Keratinocyte (primary cell): ENCODE measurements at regions not wholly inside any gene's neighbourhood (a gene's known extent, or its start where the extent isn't known, plus 50 kb on each side); places are given as distances from the start of the nearest gene placed in this dataset.
A peak's percentile ranks its signal among the peaks of the same experiment; 100 is the strongest.

ENCODE experiments used
- DNase-seq: peaks from one replicate; pipeline ENCODE4 v3.0.0-alpha.2; 2011; ENCODE audit warnings: low read depth, missing footprints, low spot score
- FAIRE-seq: peaks from 2 replicates; lab custom pipeline; 2011; peaks lifted over from hg19 to GRCh38; lab: Jason Lieb, UNC
- H2AFZ ChIP-seq: 2 replicates; pipeline ENCODE4 v1.6.0; 2012; ENCODE audit warnings: low read length, control low read depth, inconsistent platforms; ENCODE audit not compliant: control insufficient read depth
- H3K27ac ChIP-seq: 2 replicates; pipeline ENCODE4 v1.5.1; 2011; ENCODE audit warnings: low read length; ENCODE audit not compliant: control insufficient read depth, insufficient read depth
- H3K27me3 ChIP-seq: 3 replicates; pipeline ENCODE4 v1.6.0; 2011; ENCODE audit warnings: low read length; ENCODE audit not compliant: control insufficient read depth, insufficient read depth; ENCODE audit errors: extremely low read depth
- H3K36me3 ChIP-seq, 2 experiments: 2 replicates in 1 of 2; 3 replicates in 1 of 2; pipeline ENCODE4 v1.5.1; 2011; ENCODE audit warnings: low read length in 2 of 2, mild to moderate bottlenecking in 1 of 2; ENCODE audit not compliant: control insufficient read depth in 2 of 2, insufficient read depth in 2 of 2; ENCODE audit errors: extremely low read depth in 1 of 2
- H3K4me1 ChIP-seq: 3 replicates; pipeline ENCODE4 v1.5.1; 2011; ENCODE audit warnings: low read length; ENCODE audit not compliant: control insufficient read depth, insufficient read depth; ENCODE audit errors: extremely low read depth
- H3K4me2 ChIP-seq: 3 replicates; pipeline ENCODE4 v1.6.0; 2011; ENCODE audit warnings: low read depth, low read length; ENCODE audit not compliant: control insufficient read depth, insufficient read depth; ENCODE audit errors: extremely low read depth
- H3K4me3 ChIP-seq, 3 experiments: fragments of 200-600 bp in 1 of 3; sonication (generic) in 1 of 3; 2 replicates in 2 of 3; 3 replicates in 1 of 3; pipeline ENCODE4 v1.5.1; 2011 to 2016; ENCODE audit warnings: low read length in 3 of 3, mild to moderate bottlenecking in 3 of 3, control low read depth in 2 of 3, inconsistent platforms in 1 of 3, low read depth in 1 of 3, mixed read lengths in 1 of 3, mixed run types in 1 of 3, moderate library complexity in 1 of 3; ENCODE audit not compliant: control insufficient read depth in 2 of 3, insufficient read depth in 2 of 3; ENCODE audit errors: extremely low read depth in 1 of 3
- H3K79me2 ChIP-seq: 2 replicates; pipeline ENCODE4 v1.6.0; 2012; ENCODE audit warnings: low read length; ENCODE audit not compliant: control insufficient read depth, insufficient read depth
- H3K9ac ChIP-seq: 3 replicates; pipeline ENCODE4 v1.6.0; 2011; ENCODE audit warnings: low read length; ENCODE audit not compliant: control insufficient read depth, insufficient read depth; ENCODE audit errors: extremely low read depth
- H3K9me1 ChIP-seq: 3 replicates; pipeline ENCODE4 v1.6.0; 2011; ENCODE audit warnings: low read length; ENCODE audit not compliant: control insufficient read depth, insufficient read depth; ENCODE audit errors: extremely low read depth
- H3K9me3 ChIP-seq: 2 replicates; pipeline ENCODE4 v1.5.1; 2012; ENCODE audit warnings: low read depth, low read length; ENCODE audit not compliant: control insufficient read depth
- H4K20me1 ChIP-seq: 3 replicates; pipeline ENCODE4 v1.6.0; 2011; ENCODE audit warnings: low read length; ENCODE audit not compliant: control insufficient read depth, insufficient read depth; ENCODE audit errors: extremely low read depth
- CTCF ChIP-seq, 3 experiments: IDR thresholded peaks in 1 of 3; conservative IDR thresholded peaks in 1 of 3; optimal IDR thresholded peaks in 1 of 3; 2 replicates in 2 of 3; 3 replicates in 1 of 3; pipeline versions ENCODE3 to v1.5.1; 2011; ENCODE audit warnings: low read length in 3 of 3, mild to moderate bottlenecking in 3 of 3, moderate library complexity in 2 of 3, control low read depth in 1 of 3, inconsistent platforms in 1 of 3; ENCODE audit not compliant: insufficient read depth in 2 of 3; ENCODE audit errors: extremely low read depth in 1 of 3
- EZH2 ChIP-seq: IDR thresholded peaks from one replicate; pipeline ENCODE4 v1.6.1; 2012; ENCODE audit warnings: inconsistent platforms, mild to moderate bottlenecking, low read length, moderate library complexity
- dilution Hi-C: fragments of 300-500 bp; cut with MboI; formaldehyde crosslinking; loops from one replicate; pipeline ENCODE4 v1.7.0; 2020; ENCODE audit warnings: low sequenced_read_pairs; ENCODE audit not compliant: extremely low pct_ligation_motif_present

GRCh38 chr5:93303291-93303691 is 277.7 kb downstream of the NR2F1-AS1 start:
- Histone ChIP-seq H3K27ac (no peak overlapping the region), H3K27me3 (no peaks in the 10 kb centered on the region), H3K9me3 (no peaks in the 10 kb centered on the region), H3K4me2 (no peak overlapping the region), H3K36me3 (no peaks in the 10 kb centered on the region), H3K79me2 (no peaks in the 10 kb centered on the region), H3K4me1 (peaks cover 5% of the 10 kb centered on the region), H3K9ac (no peak overlapping the region), H2AFZ (no peak overlapping the region), H3K9me1 (no peaks in the 10 kb centered on the region), H4K20me1 (no peaks in the 10 kb centered on the region), H3K4me3 (no peak overlapping the region)
- FAIRE-seq (no peak), DNase-seq (no peak)
- dilution Hi-C loops, result no loop called here
- TF ChIP-seq CTCF (optimal IDR thresholded peaks at IDR 0.05 in 1 of 3, IDR thresholded peaks at IDR 0.05 in 1 of 3, conservative IDR thresholded peaks at IDR 0.05 in 1 of 3; ENCODE audit: extremely low read depth in 1 of 3, insufficient read depth in 2 of 3, low read length in 3 of 3) (no peak), EZH2 (no peak)

DNA sequence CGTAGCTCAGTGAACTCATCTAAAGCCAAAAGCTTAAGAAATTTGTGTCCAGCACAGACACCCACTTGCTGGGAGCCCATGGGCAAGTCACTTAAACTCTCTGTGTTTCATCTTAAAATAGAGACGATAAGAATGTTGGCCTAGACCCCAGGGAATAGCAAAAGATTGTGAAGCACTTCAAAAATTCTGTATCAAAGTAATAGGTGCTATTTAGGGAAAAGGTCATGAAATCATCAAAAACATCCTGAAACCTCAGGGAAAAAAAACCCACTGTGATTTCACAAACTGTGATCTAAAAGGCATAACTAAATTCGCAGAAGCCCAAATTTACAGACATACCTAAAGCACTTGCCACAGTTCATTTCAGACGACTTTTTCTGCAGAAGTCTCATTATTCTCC is 278.3 kb downstream of the NR2F1-AS1 start:
- DNase-seq (no peak), FAIRE-seq (peak; percentile 13)
- no peak overlapping the region for H3K4me2 ChIP-seq
- H3K27ac ChIP-seq, result no peak overlapping the region
- H2AFZ ChIP-seq, result no peak overlapping the region
- no peaks in the 10 kb centered on the region for H3K79me2 ChIP-seq
- H3K4me1 ChIP-seq, result no peaks in the 10 kb centered on the region
- no peaks in the 10 kb centered on the region for H3K27me3 ChIP-seq
- no peak overlapping the region for H3K4me3 ChIP-seq
- H3K36me3 ChIP-seq, result no peaks in the 10 kb centered on the region
- H4K20me1 ChIP-seq, result no peaks in the 10 kb centered on the region
- no peak overlapping the region for H3K9ac ChIP-seq
- dilution Hi-C loops, result no loop called here
- no peak for TF ChIP-seq CTCF (optimal IDR thresholded peaks at IDR 0.05 in 1 of 3, IDR thresholded peaks at IDR 0.05 in 1 of 3, conservative IDR thresholded peaks at IDR 0.05 in 1 of 3; ENCODE audit: extremely low read depth in 1 of 3, insufficient read depth in 2 of 3, low read length in 3 of 3)
- no peak for TF ChIP-seq EZH2
- H3K9me1 ChIP-seq, result no peaks in the 10 kb centered on the region
- no peaks in the 10 kb centered on the region for H3K9me3 ChIP-seq
